ENCODE measurements at regions not wholly inside any gene's neighbourhood (a gene's known extent, or its start where the extent isn't known, plus 50 kb on each side); places are given as distances from the start of the nearest gene placed in this dataset. TPM values are rescaled to one million over a fixed set of nuclear protein-coding genes. Genes with fewer than 3 reads are reported as not detected.
"Not testable (repeated sequence)": the region's sequence is repeated elsewhere in the genome, so short reads cannot be mapped to it uniquely, and the experiment has no call there.

DNA sequence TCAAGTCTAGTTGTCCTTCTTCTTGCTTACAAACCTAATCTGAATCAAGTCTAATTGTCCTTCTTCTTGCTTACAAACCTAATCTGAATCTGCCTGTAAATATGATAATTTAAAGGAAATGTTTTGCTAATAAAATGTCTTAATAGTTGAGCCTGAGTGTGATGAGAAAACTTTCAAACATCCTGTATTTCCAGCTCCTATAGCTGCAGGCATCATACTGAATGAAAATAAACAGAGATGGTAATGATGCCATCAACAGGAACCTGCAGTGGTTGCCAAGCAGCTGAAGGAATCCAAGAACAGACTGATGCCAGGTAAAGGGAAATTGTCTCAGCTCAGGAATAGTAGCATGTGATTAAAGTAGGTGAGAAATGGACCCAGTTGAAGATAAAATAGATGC lies 156.1 kb upstream of the IRS4 start:
- no peaks in the 10 kb centered on the region for H3K36me3 ChIP-seq (ENCODE audit: insufficient read depth)
- no peak overlapping the region for H3K27ac ChIP-seq (ENCODE audit: low read depth)
- no peak for DNase-seq (ENCODE audit: extremely low spot score)
- H3K4me3 ChIP-seq (ENCODE audit: low read depth, low read length), result no peak overlapping the region
- no peaks in the 10 kb centered on the region for H3K4me1 ChIP-seq (ENCODE audit: insufficient read depth)

DNA sequence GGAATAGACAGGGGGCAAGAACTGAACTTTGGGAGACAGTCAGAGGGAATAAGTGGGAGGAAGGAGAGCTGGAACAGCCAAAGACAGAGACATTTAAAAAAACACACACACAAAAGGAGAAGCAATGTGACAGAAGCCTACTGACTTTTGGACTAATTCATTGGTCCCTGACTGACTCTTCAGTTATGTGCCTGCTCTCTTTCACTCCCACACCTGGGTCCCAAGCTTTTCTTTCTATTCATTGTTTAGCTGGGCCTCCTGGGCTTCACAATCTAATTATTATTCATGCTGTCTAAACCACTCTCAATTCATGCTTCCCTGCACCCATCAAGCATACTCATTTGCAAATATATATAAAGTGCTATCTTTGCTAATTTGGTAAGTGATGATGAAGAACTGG lies 139.2 kb upstream of the IRS4 start:
- no peak overlapping the region for H3K4me3 ChIP-seq (ENCODE audit: low read depth, low read length)
- H3K27ac ChIP-seq (ENCODE audit: low read depth), result no peak overlapping the region
- no peak for DNase-seq (ENCODE audit: extremely low spot score)
- no peaks in the 10 kb centered on the region for H3K36me3 ChIP-seq (ENCODE audit: insufficient read depth)
- H3K4me1 ChIP-seq (ENCODE audit: insufficient read depth), result no peaks in the 10 kb centered on the region

DNA sequence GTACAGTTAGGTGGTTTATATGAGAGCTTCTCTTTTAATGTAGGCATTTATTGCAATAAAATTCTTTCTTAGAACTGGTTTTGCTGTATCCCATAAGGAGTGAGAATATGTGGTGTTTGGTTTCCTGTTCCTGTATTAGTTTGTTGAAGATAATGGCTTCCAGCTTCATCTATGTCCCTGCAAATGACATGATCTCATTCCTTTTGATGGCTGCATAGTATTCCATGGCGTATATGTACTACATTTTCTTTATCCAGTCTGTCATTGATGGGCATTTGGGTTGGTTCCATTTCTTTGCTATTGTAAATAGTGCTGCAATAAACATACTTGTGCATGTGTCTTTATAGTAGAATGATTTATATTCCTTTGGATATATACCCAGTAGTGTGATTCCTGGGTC lies 106.7 kb upstream of the IRS4 start:
- DNase-seq (ENCODE audit: extremely low spot score); H3K4me3 ChIP-seq (ENCODE audit: low read depth, low read length); H3K4me1 ChIP-seq (ENCODE audit: insufficient read depth); H3K36me3 ChIP-seq (ENCODE audit: insufficient read depth); H3K27ac ChIP-seq (ENCODE audit: low read depth): not testable (repeated sequence)
- 93% methylated on average over 1 of the region's 1 CpG for WGBS

DNA sequence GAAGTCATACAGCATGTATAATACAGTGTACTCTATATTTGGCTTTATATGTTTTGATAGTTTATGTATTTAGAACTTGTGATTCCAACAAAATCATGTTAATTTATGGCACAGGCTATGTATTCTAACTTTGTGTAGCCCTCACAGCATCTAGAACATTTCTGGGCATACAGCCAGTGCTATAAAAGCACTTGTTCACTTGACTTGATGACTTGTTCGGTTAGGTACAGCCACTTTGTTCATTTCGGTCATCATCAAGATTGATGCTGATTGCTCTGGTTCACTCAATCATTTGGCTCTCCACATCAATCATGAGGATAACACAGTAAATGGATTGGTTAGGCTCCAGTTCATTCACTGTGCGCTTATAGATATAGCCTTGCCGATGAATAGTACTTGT lies 97.6 kb upstream of the IRS4 start:
- Histone ChIP-seq H3K36me3 (ENCODE audit: insufficient read depth) (no peaks in the 10 kb centered on the region), H3K4me3 (ENCODE audit: low read depth, low read length) (no peak overlapping the region), H3K4me1 (ENCODE audit: insufficient read depth) (no peaks in the 10 kb centered on the region), H3K27ac (ENCODE audit: low read depth) (no peak overlapping the region)
- DNase-seq (ENCODE audit: extremely low spot score), result no peak
- WGBS, result 59% methylated on average over 4 of the region's 4 CpGs

DNA sequence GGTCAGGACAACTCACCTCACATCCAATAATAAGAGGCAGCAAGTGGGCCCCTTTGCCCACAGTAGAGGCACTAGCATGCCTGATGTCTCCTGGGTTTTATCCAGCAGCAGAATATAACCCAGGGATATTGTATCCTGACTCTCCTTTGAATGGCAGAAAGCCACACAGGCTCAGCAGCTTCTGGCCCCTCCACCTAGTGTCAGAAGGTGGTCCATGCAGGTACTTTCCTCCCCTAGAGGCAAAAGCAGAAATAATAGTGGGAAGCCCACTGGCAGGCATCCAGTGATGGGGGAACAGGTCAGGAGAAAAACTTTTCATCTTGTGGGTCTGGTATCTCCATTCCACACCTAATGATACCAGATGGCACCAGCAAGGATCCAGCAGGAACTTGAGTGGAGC lies 75.5 kb upstream of the IRS4 start:
- Histone ChIP-seq H3K4me1 (ENCODE audit: insufficient read depth) (no peaks in the 10 kb centered on the region), H3K4me3 (ENCODE audit: low read depth, low read length) (no peak overlapping the region), H3K36me3 (ENCODE audit: insufficient read depth) (no peaks in the 10 kb centered on the region), H3K27ac (ENCODE audit: low read depth) (no peak overlapping the region)
- no peak for DNase-seq (ENCODE audit: extremely low spot score)

DNA sequence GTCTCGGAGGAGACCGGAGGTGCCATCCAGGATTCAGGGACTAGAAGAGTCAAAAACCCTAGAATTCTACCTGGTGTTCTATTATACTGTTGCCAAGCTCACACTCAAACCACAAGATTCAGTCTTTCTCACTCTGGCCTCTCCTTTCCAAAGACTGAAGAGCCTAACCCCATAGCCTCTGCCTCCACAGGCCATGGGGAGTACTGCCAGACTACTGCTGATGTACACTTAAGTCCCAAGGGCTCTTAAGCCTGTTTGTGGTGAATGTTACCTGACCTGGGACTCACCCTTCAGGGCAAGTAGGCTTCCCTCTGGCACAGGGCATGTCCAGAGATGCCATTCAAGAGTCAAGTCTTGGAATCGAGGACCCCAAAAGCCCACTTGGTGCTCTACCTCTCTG lies 58.9 kb upstream of the IRS4 start:
- H3K4me1 ChIP-seq (ENCODE audit: insufficient read depth), result no peaks in the 10 kb centered on the region
- H3K27ac ChIP-seq (ENCODE audit: low read depth), result no peak overlapping the region
- H3K4me3 ChIP-seq (ENCODE audit: low read depth, low read length), result no peak overlapping the region
- H3K36me3 ChIP-seq (ENCODE audit: insufficient read depth), result no peaks in the 10 kb centered on the region
- no peak for DNase-seq (ENCODE audit: extremely low spot score)
- 97% methylated on average over 3 of the region's 3 CpGs for WGBS

Small RNA genes in the stretch of these regions (small RNA-seq; reads per million reads assigned to genes)
- 0.27 reads per million for gene MIR6087
- not detected for gene RNU6-309P
